GM21737 (cell line): ENCODE measurements at regions not wholly inside any gene's neighbourhood (a gene's known extent, or its start where the extent isn't known, plus 50 kb on each side); places are given as distances from the start of the nearest gene placed in this dataset.
"Not testable (repeated sequence)": the region's sequence is repeated elsewhere in the genome, so short reads cannot be mapped to it uniquely, and the experiment has no call there.

ENCODE experiments used
- ATAC-seq: cut with Tn5 transposase; IDR thresholded peaks from one replicate; pipeline ENCODE4 v1.9.1; 2021; ENCODE audit warnings: mild to moderate bottlenecking, moderate library complexity; ENCODE audit not compliant: unreplicated experiment

- no peak for ATAC-seq
These were observed 59.2 kb downstream of the C9orf50 start for GRCh38 chr9:129561594-129562281.

- ATAC-seq = no peak
These were observed 60.0 kb downstream of the C9orf50 start for GRCh38 chr9:129560881-129561306.

- no peak for ATAC-seq
These were observed 61.4 kb downstream of the C9orf50 start for GRCh38 chr9:129559506-129559881.

GRCh38 chr9:129558551-129559505 lies 62.1 kb downstream of the C9orf50 start:
- no peak for ATAC-seq

GRCh38 chr9:129558063-129558550 lies 62.8 kb downstream of the C9orf50 start:
- no peak for ATAC-seq

GRCh38 chr9:129557192-129558036 lies 63.5 kb downstream of the C9orf50 start:
- no peak for ATAC-seq

- ATAC-seq = no peak
These were observed 64.3 kb downstream of the C9orf50 start for GRCh38 chr9:129556491-129557191.

GRCh38 chr9:129555512-129556215 lies 65.2 kb downstream of the C9orf50 start:
- no peak for ATAC-seq

GRCh38 chr9:129554649-129555048 lies 66.3 kb downstream of the C9orf50 start:
- ATAC-seq = no peak

- ATAC-seq = no peak
These were observed 67.6 kb downstream of the C9orf50 start for GRCh38 chr9:129553277-129553676.

- ATAC-seq = no peak
These were observed 68.8 kb downstream of the C9orf50 start for GRCh38 chr9:129552064-129552463.

- ATAC-seq = no peak
These were observed 69.4 kb downstream of the C9orf50 start for GRCh38 chr9:129551393-129551973.

GRCh38 chr9:129550977-129551376 lies 69.9 kb downstream of the C9orf50 start:
- not testable (repeated sequence) for ATAC-seq

- no peak for ATAC-seq
These were observed 70.6 kb downstream of the C9orf50 start for GRCh38 chr9:129550199-129550839.

- ATAC-seq = no peak
These were observed 71.2 kb downstream of the C9orf50 start for GRCh38 chr9:129549684-129550083.

GRCh38 chr9:129549139-129549538 lies 71.8 kb downstream of the C9orf50 start:
- ATAC-seq = no peak

- ATAC-seq = no peak
These were observed 72.2 kb downstream of the C9orf50 start for GRCh38 chr9:129548571-129549135.

GRCh38 chr9:129547869-129548570 lies 72.9 kb downstream of the C9orf50 start:
- ATAC-seq = no peak
